HG02870 (cell line): ENCODE measurements at regions not wholly inside any gene's neighbourhood (a gene's known extent, or its start where the extent isn't known, plus 50 kb on each side); places are given as distances from the start of the nearest gene placed in this dataset.

Source experiments
- ATAC-seq: cut with Tn5 transposase; IDR thresholded peaks from one replicate; pipeline ENCODE4 v1.9.1; 2021; ENCODE audit warnings: mild to moderate bottlenecking, moderate library complexity; ENCODE audit not compliant: unreplicated experiment

DNA sequence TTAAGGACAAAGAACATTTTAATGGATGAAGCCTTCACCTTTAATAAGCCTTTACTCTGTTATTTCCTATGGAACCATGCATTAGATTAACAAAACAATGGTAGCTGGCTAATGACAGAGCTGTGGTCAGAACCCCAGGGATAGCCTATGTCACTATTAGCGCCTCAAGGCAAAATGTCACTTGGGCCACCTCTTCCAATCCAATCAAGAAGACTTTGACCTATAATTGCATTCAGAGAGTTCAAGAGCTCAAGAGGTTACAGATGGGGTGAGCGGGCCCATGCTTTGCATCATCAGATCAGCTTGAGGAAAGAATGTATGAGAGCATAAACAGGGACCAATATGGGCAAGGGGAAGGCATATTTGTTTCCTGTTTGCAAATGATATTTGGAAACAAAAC, 425.1 kb downstream of the ARHGEF28 start:
- ATAC-seq: no peak

DNA sequence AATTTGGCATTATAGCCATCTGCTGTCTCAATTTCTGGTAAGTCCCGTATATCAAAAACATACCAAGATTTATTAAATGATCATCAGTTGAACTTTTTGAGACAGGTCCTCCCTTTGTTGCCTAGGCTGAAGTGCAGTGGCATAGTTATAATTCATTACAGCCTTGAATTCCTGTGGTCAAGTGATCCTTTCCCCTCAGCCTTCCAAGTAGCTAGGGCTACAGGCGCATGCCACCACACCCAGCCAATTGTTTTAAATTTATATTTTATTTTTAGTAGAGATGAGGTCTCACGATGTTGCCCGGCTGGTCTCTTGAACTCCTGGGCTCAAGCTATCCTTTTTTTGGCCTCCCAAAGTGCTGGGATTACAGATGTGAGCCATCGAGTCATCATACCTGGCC, 418.9 kb downstream of the ARHGEF28 start:
- ATAC-seq: no peak

DNA sequence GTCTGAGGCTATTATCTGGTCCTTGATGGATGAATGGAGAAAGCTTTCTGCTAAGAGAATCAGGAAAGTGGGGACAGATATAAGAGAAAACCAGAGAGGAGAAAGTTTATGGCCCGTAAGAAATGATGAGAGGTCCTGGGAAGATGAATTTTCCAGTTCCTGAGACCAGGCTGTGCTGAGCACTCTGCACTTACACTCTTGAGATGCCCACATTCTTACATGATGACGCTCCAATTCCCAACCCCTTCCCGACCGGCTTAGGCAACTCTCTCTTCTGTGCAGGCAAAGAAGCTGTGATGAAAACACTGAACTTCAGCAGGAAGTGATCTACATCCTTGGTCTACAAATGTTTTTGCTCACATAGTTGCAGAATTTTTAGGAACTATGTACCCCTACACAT, 417.0 kb downstream of the ARHGEF28 start:
- no peak for ATAC-seq

GRCh38 chr5:74042559-74042958, 416.6 kb downstream of the ARHGEF28 start:
- no peak for ATAC-seq

GRCh38 chr5:74041913-74042312, 415.9 kb downstream of the ARHGEF28 start:
- ATAC-seq: no peak

DNA sequence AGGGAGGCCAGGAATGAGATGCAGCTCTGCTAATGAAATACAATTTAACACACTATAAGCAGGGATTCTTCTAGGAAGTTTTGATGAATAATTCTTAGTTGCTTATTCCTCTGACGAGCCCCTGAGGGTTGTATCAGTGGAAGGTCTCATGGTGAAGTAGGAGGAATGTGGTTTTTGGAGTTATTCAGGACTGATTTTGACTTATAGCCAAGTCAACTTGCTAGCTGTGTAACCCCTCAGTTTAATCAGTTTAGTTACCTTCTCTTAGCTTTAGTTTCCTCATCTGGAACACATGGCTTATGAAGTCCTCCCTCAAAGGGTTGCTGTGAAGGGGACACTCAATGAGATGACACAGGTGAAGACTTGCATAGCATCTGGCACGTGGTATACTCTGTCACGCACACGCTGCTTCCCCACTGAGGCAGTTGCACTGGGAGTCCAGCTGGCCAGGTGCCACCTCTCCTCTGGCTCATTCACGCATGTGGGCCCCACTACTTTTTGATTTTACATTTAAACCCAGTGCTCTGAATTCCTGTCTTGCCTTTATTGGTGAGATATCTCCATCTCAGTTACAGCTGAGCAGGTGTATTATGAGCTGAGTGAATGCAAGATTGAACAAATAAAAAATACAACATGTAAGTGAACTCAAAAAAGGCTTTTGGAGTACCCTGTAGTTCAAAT, 415.0 kb downstream of the ARHGEF28 start:
- ATAC-seq: no peak

GRCh38 chr5:74040065-74040551, 414.1 kb downstream of the ARHGEF28 start:
- no peak for ATAC-seq

GRCh38 chr5:74037321-74037720, 411.3 kb downstream of the ARHGEF28 start:
- ATAC-seq: no peak

DNA sequence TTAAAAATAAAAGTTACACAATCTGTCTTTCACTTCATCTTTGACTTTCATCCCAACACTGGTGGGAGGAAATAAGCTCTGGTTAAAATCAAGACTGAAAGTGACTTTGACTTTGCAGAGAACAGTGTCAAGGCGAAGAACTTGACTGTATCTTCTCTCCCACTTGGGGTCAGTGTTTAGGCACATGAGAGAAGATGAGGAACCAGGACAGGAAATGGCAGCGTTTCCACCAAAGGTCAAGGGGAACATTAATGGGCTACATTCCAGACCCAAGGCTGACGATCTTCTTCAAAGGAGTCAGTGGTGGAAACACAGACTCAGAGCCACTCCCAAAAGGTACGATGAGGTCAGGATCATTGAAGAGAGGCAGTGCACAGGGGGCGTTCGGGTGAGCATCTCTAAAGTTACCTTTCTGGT, 409.5 kb downstream of the ARHGEF28 start:
- ATAC-seq: no peak

DNA sequence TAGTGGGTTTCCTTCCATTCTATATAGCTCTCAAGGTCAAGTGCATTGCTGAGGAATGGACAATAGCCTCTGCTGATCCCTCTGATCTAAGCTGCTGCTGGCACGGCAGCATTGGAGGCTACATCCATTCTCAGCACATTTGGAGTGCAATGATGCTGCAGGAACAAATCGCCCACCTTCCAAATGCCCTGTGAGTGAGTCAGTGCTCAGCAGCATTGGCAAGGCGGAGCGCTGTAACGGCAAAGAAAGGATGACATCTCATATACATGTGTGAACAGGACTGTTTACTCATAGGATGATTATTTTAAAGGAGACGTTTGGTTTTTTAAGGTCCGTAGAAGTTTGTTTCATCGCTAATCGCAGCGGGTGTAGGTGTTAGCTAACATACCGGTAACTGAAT, 408.7 kb downstream of the ARHGEF28 start:
- ATAC-seq: no peak

DNA sequence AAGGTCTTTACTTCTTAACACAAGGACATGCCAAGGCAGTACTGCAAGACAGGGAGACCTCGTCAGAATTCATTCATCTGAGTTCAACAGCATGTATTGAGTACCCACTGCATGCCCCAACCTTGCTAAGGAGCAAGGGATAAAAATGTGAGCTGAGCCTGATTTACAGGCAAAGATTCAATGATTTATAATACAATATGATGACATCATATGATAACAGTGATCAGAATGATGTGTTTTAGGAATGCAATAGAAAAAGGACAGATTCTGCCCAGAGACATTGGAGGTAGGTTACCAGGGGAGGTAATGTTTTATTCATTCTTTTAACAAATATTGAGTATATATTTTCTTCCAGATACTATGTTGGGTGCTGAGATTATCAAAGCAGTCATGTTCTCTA, 406.6 kb downstream of the ARHGEF28 start:
- ATAC-seq: no peak

GRCh38 chr5:74031536-74031935, 405.5 kb downstream of the ARHGEF28 start:
- no peak for ATAC-seq

- no peak for ATAC-seq
These were observed 404.8 kb downstream of the ARHGEF28 start for GRCh38 chr5:74030821-74031220.

GRCh38 chr5:74030371-74030770, 404.4 kb downstream of the ARHGEF28 start:
- no peak for ATAC-seq

- ATAC-seq: no peak
These were observed 403.0 kb downstream of the ARHGEF28 start for GRCh38 chr5:74028976-74029375.

DNA sequence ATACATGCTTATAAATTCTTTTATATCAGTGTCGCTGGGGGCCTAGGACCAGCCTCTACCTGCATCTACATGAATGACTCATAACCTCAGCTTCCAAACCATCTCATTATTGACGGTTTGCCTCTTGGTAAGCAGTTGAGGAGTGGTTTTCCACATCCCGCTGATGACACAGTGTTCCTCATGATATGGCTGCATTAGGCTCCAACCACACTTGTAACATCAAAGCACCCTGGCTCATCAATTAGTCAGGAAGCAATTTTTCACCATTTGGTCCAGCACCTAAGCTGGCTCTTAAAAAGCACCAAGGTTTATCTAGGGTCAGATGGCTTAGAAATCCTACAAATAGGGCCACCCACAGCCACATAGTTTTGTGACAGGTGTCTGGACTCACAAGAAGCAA, 402.4 kb downstream of the ARHGEF28 start:
- ATAC-seq: no peak

GRCh38 chr5:74027732-74028338, 401.8 kb downstream of the ARHGEF28 start:
- ATAC-seq: no peak

DNA sequence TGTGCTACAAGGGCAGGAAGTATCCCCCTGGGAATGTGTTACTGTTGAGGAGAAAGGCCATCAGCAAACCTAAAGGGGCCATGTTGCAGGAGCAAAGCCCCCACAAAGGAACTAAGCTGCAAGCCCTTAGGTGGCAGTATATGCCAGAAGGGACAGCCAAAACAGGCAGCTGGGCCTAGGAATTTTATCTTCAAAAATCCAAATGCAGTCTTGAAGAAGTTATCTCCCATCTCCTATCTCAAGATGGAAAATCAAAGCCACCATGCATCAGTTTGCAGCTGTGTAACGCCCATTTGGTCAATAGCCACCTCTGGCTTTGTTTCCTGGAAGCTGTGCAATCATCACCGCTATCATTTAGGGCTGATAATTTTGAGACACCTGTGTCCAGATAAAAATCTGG, 400.3 kb downstream of the ARHGEF28 start:
- ATAC-seq: no peak

DNA sequence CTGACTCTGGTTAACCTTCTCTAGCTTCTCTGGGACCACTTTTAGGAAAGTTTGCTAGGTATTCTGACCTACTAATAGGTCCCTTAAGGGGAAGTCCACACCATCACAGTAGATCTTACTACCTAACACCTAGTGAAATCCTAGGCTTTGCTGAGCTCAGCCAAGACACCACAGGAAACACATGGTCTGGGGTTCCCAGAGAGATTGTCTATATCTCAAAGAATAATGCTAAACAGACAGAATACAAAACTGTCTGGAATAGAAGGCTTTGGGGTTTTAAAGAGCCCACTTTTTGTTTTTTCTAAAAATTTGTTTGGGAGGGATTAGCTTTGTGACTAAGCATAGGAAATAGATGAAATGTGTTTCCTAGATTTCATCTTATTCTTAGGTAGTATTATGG, 395.1 kb downstream of the ARHGEF28 start:
- ATAC-seq: no peak

DNA sequence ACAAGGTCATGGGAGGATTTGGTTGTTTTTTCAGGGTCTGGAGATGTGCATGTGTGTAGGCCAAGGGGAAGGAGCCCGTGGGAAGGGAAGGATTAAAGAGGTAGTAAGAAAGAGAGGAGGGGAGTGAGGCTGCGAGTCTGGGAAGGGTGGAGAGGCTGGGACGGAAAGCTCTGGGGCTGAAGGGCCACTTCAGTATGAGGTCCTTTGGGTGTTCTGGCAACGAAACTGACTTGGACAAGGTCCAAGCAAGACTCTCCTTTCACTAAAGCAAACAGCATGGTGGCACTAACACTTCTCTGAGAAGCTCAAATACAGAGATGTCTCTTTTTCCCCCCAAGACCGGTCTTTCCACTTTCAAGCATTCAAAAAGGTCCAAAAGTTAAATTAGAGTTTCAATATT, 394.5 kb downstream of the ARHGEF28 start:
- no peak for ATAC-seq

DNA sequence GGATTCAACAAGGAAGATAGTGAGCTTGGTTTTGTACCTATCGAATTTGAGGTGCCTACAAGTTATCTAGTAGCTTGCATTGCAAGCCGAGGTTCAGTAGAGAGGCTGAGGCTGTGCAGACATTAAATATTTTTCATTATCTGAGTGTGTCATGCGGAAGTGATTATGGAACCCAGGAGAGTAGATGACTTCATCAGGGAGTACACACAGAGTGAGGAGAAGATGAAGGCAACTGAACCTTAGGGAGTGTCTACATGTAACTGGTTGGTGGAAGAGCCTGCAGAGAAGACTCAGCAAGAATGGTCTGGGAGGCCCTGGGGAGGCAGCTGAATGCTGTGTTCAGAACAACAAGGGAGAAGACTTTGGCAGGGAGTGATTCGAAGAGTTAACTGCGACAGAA, 393.9 kb downstream of the ARHGEF28 start:
- ATAC-seq: no peak

GRCh38 chr5:74017786-74018211, 391.8 kb downstream of the ARHGEF28 start:
- ATAC-seq: no peak

DNA sequence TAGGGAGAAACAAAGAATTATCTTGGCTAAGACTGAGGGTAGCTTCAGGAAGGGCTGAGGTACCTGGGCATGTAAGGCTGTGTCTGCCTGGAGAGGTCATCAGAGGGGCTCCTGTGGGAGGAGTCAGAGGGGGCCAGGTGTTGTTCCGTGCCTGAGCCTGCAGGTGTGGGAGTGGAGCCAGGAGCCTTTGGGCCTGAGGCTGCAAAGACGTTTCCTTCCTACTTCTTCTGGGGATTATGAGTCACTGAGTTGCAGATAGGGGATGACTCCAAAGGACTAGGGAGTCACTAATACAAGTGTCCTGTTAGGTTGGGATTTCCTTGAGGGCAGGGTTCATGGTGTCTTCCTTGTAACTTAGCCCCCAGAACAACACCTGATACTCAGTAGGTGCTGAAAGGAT, 391.1 kb downstream of the ARHGEF28 start:
- no peak for ATAC-seq
